ENCODE measurements at regions not wholly inside any gene's neighbourhood (a gene's known extent, or its start where the extent isn't known, plus 50 kb on each side); places are given as distances from the start of the nearest gene placed in this dataset.

DNA sequence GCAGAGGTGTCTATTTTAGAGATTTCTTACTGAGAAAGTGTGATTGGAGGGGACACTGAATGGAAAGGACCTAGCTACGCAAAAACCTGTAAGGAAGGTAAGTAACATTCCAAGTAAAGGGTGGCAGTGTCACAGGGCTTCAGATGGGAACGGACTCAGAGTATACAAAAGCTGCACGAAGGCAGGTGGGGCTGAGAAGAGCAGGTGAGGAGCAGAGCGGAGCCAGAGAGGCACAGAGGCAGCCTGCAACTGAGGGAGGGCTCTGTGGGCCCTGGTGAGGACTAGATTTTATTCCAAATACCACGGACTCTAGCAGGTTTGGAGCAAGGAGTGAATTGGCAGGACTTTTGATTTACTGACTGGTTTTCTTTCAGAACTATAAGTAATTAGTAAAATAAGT, 331.3 kb upstream of the PKDCC start:
- TF ChIP-seq POLR2AphosphoS5 (IDR thresholded peaks at IDR 0.05; ENCODE audit: low read depth, low read length) = no peak
- TF ChIP-seq, protein P1, sequence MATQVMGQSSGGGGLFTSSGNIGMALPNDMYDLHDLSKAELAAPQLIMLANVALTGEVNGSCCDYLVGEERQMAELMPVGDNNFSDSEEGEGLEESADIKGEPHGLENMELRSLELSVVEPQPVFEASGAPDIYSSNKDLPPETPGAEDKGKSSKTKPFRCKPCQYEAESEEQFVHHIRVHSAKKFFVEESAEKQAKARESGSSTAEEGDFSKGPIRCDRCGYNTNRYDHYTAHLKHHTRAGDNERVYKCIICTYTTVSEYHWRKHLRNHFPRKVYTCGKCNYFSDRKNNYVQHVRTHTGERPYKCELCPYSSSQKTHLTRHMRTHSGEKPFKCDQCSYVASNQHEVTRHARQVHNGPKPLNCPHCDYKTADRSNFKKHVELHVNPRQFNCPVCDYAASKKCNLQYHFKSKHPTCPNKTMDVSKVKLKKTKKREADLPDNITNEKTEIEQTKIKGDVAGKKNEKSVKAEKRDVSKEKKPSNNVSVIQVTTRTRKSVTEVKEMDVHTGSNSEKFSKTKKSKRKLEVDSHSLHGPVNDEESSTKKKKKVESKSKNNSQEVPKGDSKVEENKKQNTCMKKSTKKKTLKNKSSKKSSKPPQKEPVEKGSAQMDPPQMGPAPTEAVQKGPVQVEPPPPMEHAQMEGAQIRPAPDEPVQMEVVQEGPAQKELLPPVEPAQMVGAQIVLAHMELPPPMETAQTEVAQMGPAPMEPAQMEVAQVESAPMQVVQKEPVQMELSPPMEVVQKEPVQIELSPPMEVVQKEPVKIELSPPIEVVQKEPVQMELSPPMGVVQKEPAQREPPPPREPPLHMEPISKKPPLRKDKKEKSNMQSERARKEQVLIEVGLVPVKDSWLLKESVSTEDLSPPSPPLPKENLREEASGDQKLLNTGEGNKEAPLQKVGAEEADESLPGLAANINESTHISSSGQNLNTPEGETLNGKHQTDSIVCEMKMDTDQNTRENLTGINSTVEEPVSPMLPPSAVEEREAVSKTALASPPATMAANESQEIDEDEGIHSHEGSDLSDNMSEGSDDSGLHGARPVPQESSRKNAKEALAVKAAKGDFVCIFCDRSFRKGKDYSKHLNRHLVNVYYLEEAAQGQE (IDR thresholded peaks at IDR 0.05; ENCODE audit: insufficient read depth in 1 of 2, low read depth in 2 of 2, low read length in 2 of 2) = no peak
